ENCODE measurements at regions not wholly inside any gene's neighbourhood (a gene's known extent, or its start where the extent isn't known, plus 50 kb on each side); places are given as distances from the start of the nearest gene placed in this dataset.

DNA sequence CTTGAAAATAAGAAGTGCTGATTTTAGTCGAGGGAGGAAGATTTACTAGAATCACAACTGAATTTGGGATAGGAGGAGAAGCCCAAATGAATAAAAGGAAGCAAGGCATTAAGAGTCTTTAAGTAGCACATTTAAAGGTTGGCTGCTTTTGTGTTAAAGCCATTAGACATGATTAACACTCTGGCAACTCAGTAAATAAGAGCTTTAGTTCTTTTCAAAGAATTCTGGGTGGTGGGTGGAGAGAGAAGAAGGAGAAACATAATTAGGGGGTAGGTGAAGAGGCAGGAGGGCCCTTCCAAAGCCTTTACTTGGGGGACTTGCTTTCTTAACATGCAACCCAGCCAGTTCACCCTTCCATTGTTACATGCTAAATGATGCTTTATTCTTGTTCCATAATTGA, 284.6 kb upstream of the SEL1L start:
- H3K27me3 ChIP-seq (ENCODE audit: control insufficient read depth, insufficient read depth, low read length) = no peaks in the 10 kb centered on the region
- TF ChIP-seq, protein P1, sequence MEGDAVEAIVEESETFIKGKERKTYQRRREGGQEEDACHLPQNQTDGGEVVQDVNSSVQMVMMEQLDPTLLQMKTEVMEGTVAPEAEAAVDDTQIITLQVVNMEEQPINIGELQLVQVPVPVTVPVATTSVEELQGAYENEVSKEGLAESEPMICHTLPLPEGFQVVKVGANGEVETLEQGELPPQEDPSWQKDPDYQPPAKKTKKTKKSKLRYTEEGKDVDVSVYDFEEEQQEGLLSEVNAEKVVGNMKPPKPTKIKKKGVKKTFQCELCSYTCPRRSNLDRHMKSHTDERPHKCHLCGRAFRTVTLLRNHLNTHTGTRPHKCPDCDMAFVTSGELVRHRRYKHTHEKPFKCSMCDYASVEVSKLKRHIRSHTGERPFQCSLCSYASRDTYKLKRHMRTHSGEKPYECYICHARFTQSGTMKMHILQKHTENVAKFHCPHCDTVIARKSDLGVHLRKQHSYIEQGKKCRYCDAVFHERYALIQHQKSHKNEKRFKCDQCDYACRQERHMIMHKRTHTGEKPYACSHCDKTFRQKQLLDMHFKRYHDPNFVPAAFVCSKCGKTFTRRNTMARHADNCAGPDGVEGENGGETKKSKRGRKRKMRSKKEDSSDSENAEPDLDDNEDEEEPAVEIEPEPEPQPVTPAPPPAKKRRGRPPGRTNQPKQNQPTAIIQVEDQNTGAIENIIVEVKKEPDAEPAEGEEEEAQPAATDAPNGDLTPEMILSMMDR (IDR thresholded peaks at IDR 0.05; ENCODE audit: borderline replicate concordance, extremely low read depth, insufficient read depth) = no peak
- H3K9ac ChIP-seq (ENCODE audit: low read length in 3 of 3) = no peak overlapping the region
- peaks cover 0 to 3% (median 2%) of the 10 kb centered on the region in 3 donors for H3K9me3 ChIP-seq (ENCODE audit: control insufficient read depth in 2 of 3, insufficient read depth in 1 of 3, low read length in 3 of 3)
- no peak overlapping the region for H3K4me3 ChIP-seq (ENCODE audit: low read length in 3 of 3)
- FAIRE-seq = no peak
- H3K4me1 ChIP-seq (ENCODE audit: control insufficient read depth in 2 of 3, insufficient read depth in 2 of 3, low read depth in 1 of 3, low read length in 3 of 3) = no peaks in the 10 kb centered on the region
- no peaks in the 10 kb centered on the region for H3K36me3 ChIP-seq (ENCODE audit: control insufficient read depth in 2 of 3, insufficient read depth in 3 of 3, low read length in 3 of 3)
- no peak overlapping the region for H3K27ac ChIP-seq (ENCODE audit: low read depth in 2 of 2, low read length in 2 of 2)
- DNase-seq = no peak
- intact Hi-C loops (cut with DNase I) = no loop called here

DNA sequence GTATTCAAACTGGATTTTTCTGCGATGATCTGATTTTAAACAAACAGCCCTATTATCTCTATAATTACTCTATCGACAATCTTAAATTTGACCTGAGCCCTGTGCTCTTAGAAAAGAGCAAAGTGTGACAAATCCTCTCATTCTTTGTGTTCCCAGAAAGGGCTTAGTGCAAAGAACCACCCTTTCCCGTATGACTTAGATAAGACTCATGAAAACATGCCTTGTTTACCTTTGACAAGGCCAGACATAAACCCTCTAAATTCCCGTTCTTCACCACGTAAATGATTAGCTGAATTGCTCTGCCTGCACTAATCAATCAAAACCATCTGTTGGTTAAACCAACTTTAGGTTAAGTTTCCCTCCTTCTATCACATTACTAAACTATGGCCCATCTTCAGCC, 285.7 kb upstream of the SEL1L start:
- FAIRE-seq (no peak), DNase-seq (no peak)
- Histone ChIP-seq H3K9ac (ENCODE audit: low read length in 3 of 3) (no peak overlapping the region), H3K4me3 (ENCODE audit: low read length in 3 of 3) (no peak overlapping the region), H3K9me3 (ENCODE audit: control insufficient read depth in 2 of 3, insufficient read depth in 1 of 3, low read length in 3 of 3) (peaks cover 0 to 3% (median 2%) of the 10 kb centered on the region in 3 donors), H3K36me3 (ENCODE audit: control insufficient read depth in 2 of 3, insufficient read depth in 3 of 3, low read length in 3 of 3) (no peaks in the 10 kb centered on the region), H3K4me1 (ENCODE audit: control insufficient read depth in 2 of 3, insufficient read depth in 2 of 3, low read depth in 1 of 3, low read length in 3 of 3) (no peaks in the 10 kb centered on the region), H3K27ac (ENCODE audit: low read depth in 2 of 2, low read length in 2 of 2) (no peak overlapping the region), H3K27me3 (ENCODE audit: control insufficient read depth, insufficient read depth, low read length) (no peaks in the 10 kb centered on the region)
- TF ChIP-seq, protein P1 (IDR thresholded peaks at IDR 0.05; ENCODE audit: borderline replicate concordance, extremely low read depth, insufficient read depth) = no peak
- intact Hi-C loops (cut with DNase I) = no loop called here

DNA sequence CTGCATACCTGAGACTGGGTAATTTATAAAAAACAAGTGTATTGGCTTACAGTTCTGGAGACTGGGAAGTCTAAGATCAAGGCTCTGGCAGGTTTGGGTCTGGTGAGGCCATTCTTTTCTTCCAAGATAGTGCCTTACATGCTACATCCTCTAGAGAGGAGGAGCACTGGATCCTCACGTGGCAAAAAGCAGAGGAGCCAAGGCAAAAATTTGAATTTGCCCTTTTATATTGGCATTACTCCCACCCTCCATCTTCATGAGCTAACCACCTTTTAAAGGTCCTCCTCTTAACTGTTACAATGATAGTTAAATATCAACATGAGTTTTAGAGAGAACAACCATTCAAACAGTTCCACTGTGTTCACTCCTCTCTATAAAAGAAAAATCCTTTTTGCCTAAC, 286.3 kb upstream of the SEL1L start:
- H3K9ac ChIP-seq (ENCODE audit: low read length in 3 of 3) = no peak overlapping the region

More for the DNA sequence above, 286.3 kb upstream of the SEL1L start:
- intact Hi-C loops (cut with DNase I) = no loop called here
- TF ChIP-seq, protein P1 (IDR thresholded peaks at IDR 0.05; ENCODE audit: borderline replicate concordance, extremely low read depth, insufficient read depth) = no peak
- Histone ChIP-seq H3K27me3 (ENCODE audit: control insufficient read depth, insufficient read depth, low read length) (no peaks in the 10 kb centered on the region), H3K4me3 (ENCODE audit: low read length in 3 of 3) (no peak overlapping the region), H3K36me3 (ENCODE audit: control insufficient read depth in 2 of 3, insufficient read depth in 3 of 3, low read length in 3 of 3) (no peaks in the 10 kb centered on the region), H3K9me3 (ENCODE audit: control insufficient read depth in 2 of 3, insufficient read depth in 1 of 3, low read length in 3 of 3) (peaks cover 0 to 3% (median 2%) of the 10 kb centered on the region in 3 donors), H3K4me1 (ENCODE audit: control insufficient read depth in 2 of 3, insufficient read depth in 2 of 3, low read depth in 1 of 3, low read length in 3 of 3) (no peaks in the 10 kb centered on the region), H3K27ac (ENCODE audit: low read depth in 2 of 2, low read length in 2 of 2) (no peak overlapping the region)
- DNase-seq (no peak), FAIRE-seq (no peak)

Data from kidney (tissue), 13 donors.